ENCODE measurements at regions not wholly inside any gene's neighbourhood (a gene's known extent, or its start where the extent isn't known, plus 50 kb on each side); places are given as distances from the start of the nearest gene placed in this dataset.
"Not testable (repeated sequence)": the region's sequence is repeated elsewhere in the genome, so short reads cannot be mapped to it uniquely, and the experiment has no call there.

- H3K27ac ChIP-seq, result no peak overlapping the region
- H3K27me3 ChIP-seq, result no peaks in the 10 kb centered on the region
- ATAC-seq, result no peak
- no peak overlapping the region for H3K4me3 ChIP-seq
- no peaks in the 10 kb centered on the region for H3K9me3 ChIP-seq
- H3K36me3 ChIP-seq, result no peaks in the 10 kb centered on the region
- H3K4me1 ChIP-seq, result no peaks in the 10 kb centered on the region
- TF ChIP-seq EP300 (IDR thresholded peaks at IDR 0.05) (no peak), POLR2AphosphoS5 (IDR thresholded peaks at IDR 0.05) (no peak), POLR2A (IDR thresholded peaks at IDR 0.05) (no peak)
- TF ChIP-seq, protein P1, sequence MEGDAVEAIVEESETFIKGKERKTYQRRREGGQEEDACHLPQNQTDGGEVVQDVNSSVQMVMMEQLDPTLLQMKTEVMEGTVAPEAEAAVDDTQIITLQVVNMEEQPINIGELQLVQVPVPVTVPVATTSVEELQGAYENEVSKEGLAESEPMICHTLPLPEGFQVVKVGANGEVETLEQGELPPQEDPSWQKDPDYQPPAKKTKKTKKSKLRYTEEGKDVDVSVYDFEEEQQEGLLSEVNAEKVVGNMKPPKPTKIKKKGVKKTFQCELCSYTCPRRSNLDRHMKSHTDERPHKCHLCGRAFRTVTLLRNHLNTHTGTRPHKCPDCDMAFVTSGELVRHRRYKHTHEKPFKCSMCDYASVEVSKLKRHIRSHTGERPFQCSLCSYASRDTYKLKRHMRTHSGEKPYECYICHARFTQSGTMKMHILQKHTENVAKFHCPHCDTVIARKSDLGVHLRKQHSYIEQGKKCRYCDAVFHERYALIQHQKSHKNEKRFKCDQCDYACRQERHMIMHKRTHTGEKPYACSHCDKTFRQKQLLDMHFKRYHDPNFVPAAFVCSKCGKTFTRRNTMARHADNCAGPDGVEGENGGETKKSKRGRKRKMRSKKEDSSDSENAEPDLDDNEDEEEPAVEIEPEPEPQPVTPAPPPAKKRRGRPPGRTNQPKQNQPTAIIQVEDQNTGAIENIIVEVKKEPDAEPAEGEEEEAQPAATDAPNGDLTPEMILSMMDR (IDR thresholded peaks at IDR 0.05), result no peak
- 65 to 84% methylated on average over 4 of the region's 4 CpGs for WGBS, 2 donors (ENCODE audit: low coverage in 1 of 2)
These were observed 676.2 kb downstream of the CBLN4 start for GRCh38 chr20:55329108-55329507.

DNA sequence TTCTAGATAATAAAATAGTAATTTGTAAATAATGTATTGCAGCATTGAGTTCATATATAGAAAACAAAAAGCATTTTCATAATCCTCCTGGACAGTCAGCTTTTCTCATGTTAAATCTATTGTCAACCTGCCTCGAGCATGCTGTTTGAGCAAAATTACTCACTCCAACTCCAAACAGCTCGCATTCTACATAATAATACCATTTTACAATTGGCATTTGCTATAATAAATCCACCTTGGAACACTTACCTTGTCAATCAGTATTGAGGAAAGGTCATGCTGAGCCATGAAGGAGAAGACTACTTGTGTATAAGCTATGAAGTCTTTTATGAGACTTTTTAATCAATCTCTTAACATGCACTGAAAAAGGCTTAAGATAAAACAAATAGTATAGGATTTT is 682.6 kb downstream of the CBLN4 start:
- no peak for ATAC-seq
- TF ChIP-seq, protein P1 (IDR thresholded peaks at IDR 0.05), result no peak
- TF ChIP-seq EP300 (IDR thresholded peaks at IDR 0.05) (no peak), POLR2AphosphoS5 (IDR thresholded peaks at IDR 0.05) (no peak), POLR2A (IDR thresholded peaks at IDR 0.05) (no peak)
- Histone ChIP-seq H3K9me3 (no peaks in the 10 kb centered on the region), H3K36me3 (no peaks in the 10 kb centered on the region), H3K4me1 (no peaks in the 10 kb centered on the region), H3K27ac (no peak overlapping the region), H3K27me3 (no peaks in the 10 kb centered on the region), H3K4me3 (no peak overlapping the region)
- WGBS, 2 donors (ENCODE audit: low coverage in 1 of 2), result 71 to 86% methylated on average over 2 of the region's 2 CpGs

DNA sequence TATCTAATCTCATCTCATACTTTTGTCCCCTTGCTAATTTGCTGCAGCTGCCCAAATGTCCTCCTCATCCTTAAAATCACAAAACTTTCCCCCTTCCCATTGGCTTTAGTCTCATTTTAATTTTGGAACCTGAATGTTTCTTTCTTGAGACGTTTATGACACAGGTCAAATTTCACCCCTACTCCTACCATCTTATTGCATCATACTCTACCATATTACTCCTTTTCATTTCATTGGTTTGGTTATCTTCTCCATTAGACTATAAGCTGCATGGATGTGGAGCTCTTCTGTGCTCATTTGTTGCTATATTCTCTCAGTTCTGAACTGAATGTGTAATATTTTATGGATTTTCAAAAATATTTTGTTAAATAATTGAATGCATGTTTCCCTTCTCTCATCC is 688.6 kb downstream of the CBLN4 start:
- 60 to 100% methylated on average over 1 of the region's 1 CpG for WGBS, 2 donors (ENCODE audit: low coverage in 1 of 2)
- TF ChIP-seq POLR2A (IDR thresholded peaks at IDR 0.05) (no peak), EP300 (IDR thresholded peaks at IDR 0.05) (no peak), POLR2AphosphoS5 (IDR thresholded peaks at IDR 0.05) (no peak)
- TF ChIP-seq, protein P1 (IDR thresholded peaks at IDR 0.05), result no peak
- H3K9me3 ChIP-seq, result peaks cover 0 to 2% (median 0%) of the 10 kb centered on the region in 3 donors
- H3K4me1 ChIP-seq, result no peaks in the 10 kb centered on the region
- H3K27me3 ChIP-seq, result no peaks in the 10 kb centered on the region
- no peak for ATAC-seq
- H3K36me3 ChIP-seq, result no peaks in the 10 kb centered on the region
- H3K4me3 ChIP-seq, result no peak overlapping the region
- H3K27ac ChIP-seq, result no peak overlapping the region

- not testable (repeated sequence) for H3K4me3 ChIP-seq, H3K27me3 ChIP-seq, H3K36me3 ChIP-seq, H3K4me1 ChIP-seq, H3K27ac ChIP-seq, ATAC-seq
- H3K9me3 ChIP-seq, result peaks cover 0 to 13% (median 0%) of the 10 kb centered on the region in 3 donors
These were observed 694.5 kb downstream of the CBLN4 start for GRCh38 chr20:55310844-55311243.

DNA sequence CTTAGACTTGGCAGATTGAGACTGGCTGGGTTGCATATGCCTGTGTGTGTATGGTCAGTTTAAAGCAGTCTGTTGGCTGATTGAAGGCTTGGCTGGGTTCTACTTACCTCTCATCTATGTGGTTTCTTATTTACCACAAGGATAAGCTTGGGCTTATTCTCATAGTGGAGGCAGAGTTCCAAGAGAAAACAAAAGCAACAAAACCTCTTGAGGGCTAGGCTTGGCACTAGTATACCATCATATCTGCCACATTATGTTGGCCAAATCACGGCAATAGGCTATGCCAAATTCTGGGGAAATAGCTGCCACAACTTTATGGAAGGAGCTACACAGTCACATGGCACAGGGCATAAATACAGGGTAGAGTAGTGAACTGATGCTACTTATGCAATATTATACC is 714.1 kb downstream of the CBLN4 start:
- Histone ChIP-seq H3K4me3 (no peak overlapping the region), H3K9me3 (no peaks in the 10 kb centered on the region), H3K27me3 (no peaks in the 10 kb centered on the region), H3K4me1 (no peaks in the 10 kb centered on the region), H3K27ac (no peak overlapping the region), H3K36me3 (no peaks in the 10 kb centered on the region)
- TF ChIP-seq POLR2A (IDR thresholded peaks at IDR 0.05), result no peak
- TF ChIP-seq POLR2AphosphoS5 (IDR thresholded peaks at IDR 0.05), result no peak
- no peak for TF ChIP-seq EP300 (IDR thresholded peaks at IDR 0.05)
- TF ChIP-seq, protein P1 (IDR thresholded peaks at IDR 0.05), result no peak
- 75% methylated on average over 1 of the region's 1 CpG; no CpG with 5 or more reads in 1 of the 2 donors for WGBS, 2 donors (ENCODE audit: low coverage in 1 of 2)
- no peak for ATAC-seq

GRCh38 chr20:55283889-55284288 is 721.4 kb downstream of the CBLN4 start:
- Histone ChIP-seq H3K9me3 (no peaks in the 10 kb centered on the region), H3K27me3 (no peaks in the 10 kb centered on the region), H3K36me3 (no peaks in the 10 kb centered on the region), H3K4me3 (no peak overlapping the region), H3K4me1 (no peaks in the 10 kb centered on the region), H3K27ac (no peak overlapping the region)
- ATAC-seq, result no peak
- TF ChIP-seq EP300 (IDR thresholded peaks at IDR 0.05), result no peak
- no peak for TF ChIP-seq POLR2A (IDR thresholded peaks at IDR 0.05)
- WGBS, 2 donors (ENCODE audit: low coverage in 1 of 2), result 6 to 24% methylated on average over 2 of the region's 2 CpGs
